SK-N-MC (cell line): ENCODE measurements at regions not wholly inside any gene's neighbourhood (a gene's known extent, or its start where the extent isn't known, plus 50 kb on each side); places are given as distances from the start of the nearest gene placed in this dataset.

Experiments used
- DNase-seq: peaks from one replicate; pipeline ENCODE4 v3.0.0-alpha.2; 2011; ENCODE audit warnings: low read depth, low spot score
- H3K27ac ChIP-seq: fragments of 200-600 bp; sonication (generic); 2 replicates; pipeline ENCODE4 v1.5.1; 2016; ENCODE audit warnings: mixed run types
- H3K36me3 ChIP-seq: fragments of 200-600 bp; sonication (generic); 2 replicates; pipeline ENCODE4 v1.6.1; 2017; ENCODE audit warnings: antibody characterized with exemption, low read length, mixed read lengths; ENCODE audit not compliant: insufficient read depth
- H3K4me3 ChIP-seq: fragments of 200-600 bp; sonication (generic); 2 replicates; pipeline ENCODE4 v1.5.1; 2016
- H3K9ac ChIP-seq: fragments of 200-600 bp; sonication (generic); 2 replicates; pipeline ENCODE4 v1.8.0; 2017; ENCODE audit warnings: mixed run types, mixed read lengths; ENCODE audit not compliant: insufficient read length
- H3K9me3 ChIP-seq: fragments of 200-600 bp; sonication (generic); 2 replicates; pipeline ENCODE4 v1.6.1; 2017; ENCODE audit warnings: low read depth, mild to moderate bottlenecking, antibody characterized with exemption, low read length, moderate library complexity, mixed read lengths
- EZH2 ChIP-seq: fragments of 200-600 bp; sonication (generic); IDR thresholded peaks from one replicate; pipeline ENCODE4 v1.6.1; 2017; ENCODE audit warnings: antibody characterized with exemption
- FOXP2 ChIP-seq: optimal IDR thresholded peaks from 2 replicates; pipeline ENCODE3; 2011; ENCODE audit warnings: mild to moderate bottlenecking, moderate library complexity; ENCODE audit not compliant: insufficient read depth; ENCODE audit errors: extremely low read length, control extremely low read depth
- POLR2AphosphoS5 ChIP-seq: IDR thresholded peaks from 2 replicates; pipeline ENCODE4 v1.6.1; 2012; ENCODE audit warnings: mild to moderate bottlenecking, low read depth, low read length, borderline replicate concordance

DNA sequence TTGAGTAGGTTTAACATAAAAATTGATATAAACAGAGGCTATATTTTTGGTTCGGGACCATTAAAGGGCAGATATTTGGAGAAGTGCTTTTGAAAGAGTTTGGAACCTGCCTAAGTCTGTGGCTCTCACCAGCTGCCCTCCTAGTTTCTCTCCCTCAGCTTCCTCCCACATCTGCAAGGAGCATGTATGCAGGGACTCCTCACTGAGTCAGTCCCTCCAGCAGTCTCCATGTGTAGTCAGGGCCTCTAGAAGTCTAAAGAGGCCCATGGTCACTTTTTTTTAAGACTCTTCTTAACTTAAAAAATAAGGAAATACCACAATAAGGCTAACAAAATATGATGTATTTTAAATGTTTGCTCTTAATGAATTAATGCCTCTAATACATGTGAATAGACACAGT is 220.0 kb upstream of the TANK start:
- no peak overlapping the region for H3K4me3 ChIP-seq
- no peak overlapping the region for H3K9ac ChIP-seq
- no peaks in the 10 kb centered on the region for H3K9me3 ChIP-seq
- H3K27ac ChIP-seq: no peak overlapping the region
- no peak for DNase-seq
- TF ChIP-seq EZH2 (no peak), FOXP2 (no peak), POLR2AphosphoS5 (no peak)
- H3K36me3 ChIP-seq: no peaks in the 10 kb centered on the region

DNA sequence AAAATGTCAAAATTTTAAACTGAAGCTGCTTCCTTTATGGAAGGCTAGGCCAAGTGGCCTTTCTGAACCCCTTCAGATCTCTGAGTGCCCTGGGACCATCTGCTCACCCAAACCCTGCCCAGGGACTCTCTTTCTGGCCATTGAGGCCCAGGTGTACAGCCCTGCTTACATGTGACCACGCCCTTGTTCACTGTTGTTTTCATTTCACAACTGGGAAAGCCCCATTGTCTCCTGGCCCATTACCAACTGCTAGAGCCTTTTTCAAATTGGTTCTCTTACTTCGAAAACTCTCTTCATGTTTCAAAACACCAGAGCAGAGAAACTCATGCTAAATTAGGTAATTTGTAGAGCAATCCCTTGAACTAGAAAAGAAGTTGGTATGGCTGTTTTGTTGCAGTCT is 219.5 kb upstream of the TANK start:
- H3K27ac ChIP-seq: no peak overlapping the region
- H3K4me3 ChIP-seq: no peak overlapping the region
- no peak for TF ChIP-seq FOXP2
- TF ChIP-seq EZH2: no peak
- no peak for TF ChIP-seq POLR2AphosphoS5
- H3K9ac ChIP-seq: no peak overlapping the region
- H3K9me3 ChIP-seq: no peaks in the 10 kb centered on the region
- no peaks in the 10 kb centered on the region for H3K36me3 ChIP-seq
- no peak for DNase-seq

DNA sequence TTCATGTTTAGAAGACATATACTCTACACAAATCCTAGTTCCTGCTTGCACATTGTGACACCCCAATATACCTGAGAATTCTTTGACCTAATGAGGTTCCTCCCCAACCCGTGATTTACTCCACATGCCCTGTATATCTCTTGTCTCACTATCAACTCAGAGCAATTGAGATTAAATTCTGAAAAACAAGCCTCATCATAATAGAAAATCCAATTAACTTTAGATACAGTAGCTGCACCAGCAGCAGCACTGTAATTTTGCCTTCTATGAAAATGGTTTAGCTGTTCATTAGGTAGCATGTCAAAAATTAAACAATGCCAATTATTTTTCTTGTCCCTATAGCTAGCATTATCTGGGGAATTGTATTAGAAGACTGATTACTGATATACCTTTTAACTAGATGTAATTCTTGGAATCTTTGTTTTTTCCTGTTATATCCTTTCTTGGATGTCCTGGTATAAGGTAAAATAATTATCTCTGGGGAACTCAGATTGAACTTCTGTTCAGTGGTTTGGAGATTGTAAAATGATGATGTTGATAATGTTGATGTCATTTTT is 218.9 kb upstream of the TANK start:
- Histone ChIP-seq H3K27ac (no peak overlapping the region), H3K36me3 (no peaks in the 10 kb centered on the region), H3K4me3 (no peak overlapping the region), H3K9ac (no peak overlapping the region), H3K9me3 (no peaks in the 10 kb centered on the region)
- no peak for DNase-seq
- TF ChIP-seq FOXP2 (no peak), POLR2AphosphoS5 (no peak), EZH2 (no peak)

DNA sequence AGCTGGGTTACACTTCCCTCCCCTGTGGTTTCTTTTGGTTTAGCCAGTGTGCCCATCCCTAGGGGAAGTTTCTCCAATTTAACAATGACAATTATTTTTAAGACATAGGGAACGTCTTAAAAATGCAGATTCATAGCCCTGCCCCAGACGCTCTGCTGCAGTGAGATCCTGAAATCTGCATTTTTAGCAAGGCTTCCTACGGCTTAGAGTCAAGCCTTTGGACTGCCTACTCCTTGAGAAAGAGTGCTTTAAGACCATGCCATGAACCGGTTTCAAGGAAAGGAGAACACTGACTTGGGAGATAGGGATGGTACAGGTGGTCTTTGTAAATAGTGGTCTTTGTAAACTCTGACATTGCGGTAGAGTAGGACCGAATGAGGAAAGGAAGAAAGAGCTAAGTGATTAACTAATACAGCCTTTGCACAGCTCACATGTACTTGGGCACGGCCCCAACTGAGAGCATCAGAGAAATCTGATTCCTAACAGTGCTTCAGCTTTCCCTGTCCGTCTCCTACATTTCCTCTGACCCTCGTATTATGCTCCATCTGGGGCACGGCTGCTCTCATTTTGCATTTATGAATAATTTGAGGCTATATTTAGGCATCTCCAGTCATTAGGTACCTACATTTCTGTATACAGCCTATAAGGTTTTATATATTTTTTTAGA is 217.6 kb upstream of the TANK start:
- H3K4me3 ChIP-seq: no peak overlapping the region
- no peaks in the 10 kb centered on the region for H3K9me3 ChIP-seq
- H3K9ac ChIP-seq: no peak overlapping the region
- no peaks in the 10 kb centered on the region for H3K36me3 ChIP-seq
- H3K27ac ChIP-seq: no peak overlapping the region
- no peak for TF ChIP-seq FOXP2
- TF ChIP-seq POLR2AphosphoS5: no peak
- TF ChIP-seq EZH2: no peak
- no peak for DNase-seq

DNA sequence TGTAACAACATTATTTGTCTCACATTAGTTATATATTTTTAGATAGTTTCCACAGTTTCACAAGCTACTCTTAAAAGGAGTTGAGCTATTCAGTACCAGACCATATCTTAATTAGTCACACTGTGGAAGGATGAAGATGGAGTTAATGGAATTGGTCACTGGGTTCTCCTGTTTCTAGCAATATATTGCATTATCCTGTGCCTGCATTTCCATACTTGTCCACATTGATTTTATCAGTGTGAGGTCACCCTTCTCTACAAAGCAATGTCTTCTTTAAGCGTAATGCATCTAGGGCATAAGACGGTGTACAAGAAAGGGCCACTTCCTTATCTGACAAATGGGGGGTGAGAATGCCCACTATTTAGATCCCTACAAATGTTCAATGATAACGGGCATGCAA is 216.8 kb upstream of the TANK start:
- no peak for DNase-seq
- Histone ChIP-seq H3K27ac (no peak overlapping the region), H3K36me3 (no peaks in the 10 kb centered on the region), H3K4me3 (no peak overlapping the region), H3K9me3 (no peaks in the 10 kb centered on the region), H3K9ac (no peak overlapping the region)
- TF ChIP-seq POLR2AphosphoS5: no peak
- no peak for TF ChIP-seq EZH2
- TF ChIP-seq FOXP2: no peak

DNA sequence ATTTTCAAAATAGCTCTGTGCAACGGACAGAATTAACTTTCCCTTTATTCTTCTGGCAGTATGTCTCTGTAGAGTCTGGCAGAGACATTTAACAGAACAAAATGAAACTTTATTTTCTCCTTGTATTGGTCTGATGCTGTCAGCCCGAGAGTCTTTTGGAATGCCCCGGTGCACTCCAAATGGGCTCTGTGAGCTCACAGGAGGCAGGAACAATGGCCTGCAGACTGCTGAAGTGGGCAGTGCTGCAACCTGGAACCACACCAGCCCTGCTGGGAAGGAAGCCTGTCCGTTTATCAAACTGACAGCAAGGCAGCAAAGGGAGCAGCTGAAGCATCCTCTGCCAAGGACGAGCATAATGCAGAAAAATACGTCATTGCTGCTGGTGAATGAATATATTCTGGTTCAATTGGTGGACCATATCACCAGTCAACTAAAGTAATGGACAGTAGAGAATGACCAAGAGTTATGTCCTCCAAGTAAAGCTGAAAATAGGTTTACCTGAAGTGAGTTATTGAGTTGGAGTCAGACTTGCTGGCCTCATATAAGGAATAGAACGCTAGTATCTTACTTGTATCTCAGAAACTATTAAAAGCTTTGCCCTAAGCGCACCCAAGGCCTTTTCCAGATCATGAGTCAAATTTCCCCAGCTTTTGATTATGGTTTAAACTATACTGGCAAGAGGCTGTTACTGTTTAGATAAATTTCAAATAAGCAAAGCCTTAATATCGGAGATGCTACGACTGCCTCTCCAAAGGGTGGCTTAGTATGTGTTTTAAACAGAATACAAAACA is 207.6 kb upstream of the TANK start:
- Histone ChIP-seq H3K36me3 (no peaks in the 10 kb centered on the region), H3K9me3 (no peaks in the 10 kb centered on the region), H3K4me3 (no peak overlapping the region), H3K27ac (no peak overlapping the region), H3K9ac (no peak overlapping the region)
- no peak for DNase-seq
- TF ChIP-seq FOXP2 (no peak), EZH2 (no peak), POLR2AphosphoS5 (no peak)

DNA sequence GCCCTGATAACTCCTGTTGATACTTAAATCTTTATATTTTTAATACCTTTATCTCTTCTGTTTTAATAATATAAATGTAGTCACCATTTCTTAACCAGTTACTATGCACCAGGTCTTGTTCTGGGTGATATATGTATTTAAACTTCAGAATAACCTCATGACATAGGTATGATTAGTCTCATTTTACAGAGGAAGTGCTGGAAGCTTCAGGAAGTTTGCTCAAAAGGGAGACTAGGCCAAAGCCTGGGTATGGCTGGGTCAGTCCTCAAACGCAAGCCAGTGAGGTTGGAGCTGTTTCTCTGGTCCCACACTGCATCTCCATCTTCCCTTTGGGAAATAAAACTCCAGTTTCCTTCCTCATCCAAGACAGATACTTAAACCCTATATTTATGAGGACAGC is 204.7 kb upstream of the TANK start:
- no peak for TF ChIP-seq EZH2
- no peak for TF ChIP-seq POLR2AphosphoS5
- no peak for TF ChIP-seq FOXP2
- Histone ChIP-seq H3K9ac (no peak overlapping the region), H3K4me3 (no peak overlapping the region), H3K27ac (no peak overlapping the region), H3K36me3 (no peaks in the 10 kb centered on the region), H3K9me3 (no peaks in the 10 kb centered on the region)
- DNase-seq: no peak

DNA sequence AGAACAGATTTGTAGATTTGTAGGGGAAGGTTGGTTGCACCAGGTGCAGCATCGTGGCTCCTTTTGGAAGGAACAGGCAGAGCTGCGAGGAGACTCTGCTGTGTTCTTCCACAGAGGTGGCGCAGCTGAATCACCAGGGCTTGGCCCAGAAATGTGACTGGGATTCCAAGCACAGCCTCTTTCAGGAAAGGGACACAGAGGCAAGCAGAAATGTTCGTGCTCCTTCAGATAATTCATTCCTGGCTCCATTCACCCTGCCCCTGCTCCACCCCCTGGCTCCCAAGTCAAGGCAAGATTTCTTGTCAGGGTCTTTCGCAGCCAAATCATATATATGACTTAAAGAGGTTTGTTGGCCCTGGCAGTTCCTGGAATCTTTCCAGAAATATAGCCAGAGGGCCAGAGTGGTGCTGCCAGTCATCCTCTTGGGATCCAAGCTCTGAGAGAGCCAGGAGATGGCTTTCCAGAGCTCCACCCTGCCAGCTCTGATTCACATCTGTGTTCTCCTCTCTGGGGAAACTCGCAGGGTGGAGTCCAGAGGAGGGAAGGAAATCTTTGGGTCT is 203.9 kb upstream of the TANK start:
- DNase-seq: no peak
- Histone ChIP-seq H3K9ac (no peak overlapping the region), H3K4me3 (no peak overlapping the region), H3K27ac (no peak overlapping the region), H3K9me3 (no peaks in the 10 kb centered on the region), H3K36me3 (no peaks in the 10 kb centered on the region)
- TF ChIP-seq FOXP2 (no peak), EZH2 (no peak)
